Activated naive CD8-positive, alpha-beta T cell treated with anti-CD3 and anti-CD28 coated beads, Interleukin-2, amount 50 U/mL, for 24 hours (primary cell): ENCODE measurements at regions not wholly inside any gene's neighbourhood (a gene's known extent, or its start where the extent isn't known, plus 50 kb on each side); places are given as distances from the start of the nearest gene placed in this dataset.

Experiments used
- ATAC-seq: fragments of 150-1000 bp; cut with Tn5 transposase; one replicate; pipeline ENCODE4 v1.10.0; 2021
- DNase-seq: peaks from one replicate; pipeline ENCODE4 v3.0.0; 2021
- H3K27ac Mint-ChIP-seq: one replicate; pipeline ENCODE4 v1.8.0; 2021; ENCODE audit warnings: mild to moderate bottlenecking, mixed read lengths
- H3K27me3 Mint-ChIP-seq: one replicate; pipeline ENCODE4 v1.8.0; 2021; ENCODE audit warnings: mixed read lengths
- H3K36me3 Mint-ChIP-seq: one replicate; pipeline ENCODE4 v1.8.0; 2021; ENCODE audit warnings: low read depth, mixed read lengths
- H3K4me1 Mint-ChIP-seq: one replicate; pipeline ENCODE4 v1.8.0; 2021; ENCODE audit warnings: mixed read lengths
- H3K4me3 Mint-ChIP-seq: one replicate; pipeline ENCODE4 v1.8.0; 2021; ENCODE audit warnings: mild to moderate bottlenecking, moderate library complexity, mixed read lengths
- H3K9me3 Mint-ChIP-seq: one replicate; pipeline ENCODE4 v1.8.0; 2021; ENCODE audit warnings: mixed read lengths

- Mint-ChIP-seq H3K4me3 (no peak overlapping the region), H3K36me3 (no peaks in the 10 kb centered on the region)
These were observed 494.4 kb downstream of the TMA16 start for GRCh38 chr4:163988865-163989264.

GRCh38 chr4:163991298-163991865 is 496.9 kb downstream of the TMA16 start:
- ATAC-seq, result no peak
- Mint-ChIP-seq H3K9me3 (no peaks in the 10 kb centered on the region), H3K36me3 (no peaks in the 10 kb centered on the region), H3K4me3 (no peak overlapping the region), H3K27ac (no peak overlapping the region), H3K4me1 (no peaks in the 10 kb centered on the region), H3K27me3 (peaks cover 2% of the 10 kb centered on the region)
- DNase-seq, result no peak

More at GRCh38 chr4:163988865-163989264, 494.4 kb downstream of the TMA16 start:
- ATAC-seq (no peak), DNase-seq (no peak)
- H3K4me1 Mint-ChIP-seq, result no peaks in the 10 kb centered on the region
- H3K27me3 Mint-ChIP-seq, result peaks cover 2% of the 10 kb centered on the region
- H3K27ac Mint-ChIP-seq, result no peak overlapping the region
- no peaks in the 10 kb centered on the region for H3K9me3 Mint-ChIP-seq

- ATAC-seq, result no peak
- Mint-ChIP-seq H3K27ac (no peak overlapping the region), H3K9me3 (peaks cover 22% of the 10 kb centered on the region), H3K27me3 (no peaks in the 10 kb centered on the region), H3K4me3 (no peak overlapping the region), H3K36me3 (no peaks in the 10 kb centered on the region), H3K4me1 (no peaks in the 10 kb centered on the region)
- DNase-seq, result no peak
These were observed 514.9 kb downstream of the TMA16 start for GRCh38 chr4:164009435-164009834.

GRCh38 chr4:164011791-164012190 is 517.3 kb downstream of the TMA16 start:
- no peak for ATAC-seq
- DNase-seq, result no peak
- no peaks in the 10 kb centered on the region for H3K4me1 Mint-ChIP-seq
- peaks cover 13% of the 10 kb centered on the region for H3K9me3 Mint-ChIP-seq
- no peaks in the 10 kb centered on the region for H3K27me3 Mint-ChIP-seq
- H3K27ac Mint-ChIP-seq, result no peak overlapping the region
- H3K36me3 Mint-ChIP-seq, result no peaks in the 10 kb centered on the region
- no peak overlapping the region for H3K4me3 Mint-ChIP-seq

GRCh38 chr4:164012396-164013027 is 518.0 kb downstream of the TMA16 start:
- H3K4me1 Mint-ChIP-seq, result no peaks in the 10 kb centered on the region
- no peaks in the 10 kb centered on the region for H3K36me3 Mint-ChIP-seq
- DNase-seq (peak; percentile 8), ATAC-seq (peak; percentile 28)
- no peak overlapping the region for H3K4me3 Mint-ChIP-seq
- peaks cover 10% of the 10 kb centered on the region for H3K9me3 Mint-ChIP-seq
- H3K27ac Mint-ChIP-seq, result no peak overlapping the region
- no peaks in the 10 kb centered on the region for H3K27me3 Mint-ChIP-seq

- Mint-ChIP-seq H3K4me1 (no peaks in the 10 kb centered on the region), H3K27me3 (no peaks in the 10 kb centered on the region), H3K36me3 (no peaks in the 10 kb centered on the region), H3K27ac (no peak overlapping the region), H3K4me3 (no peak overlapping the region), H3K9me3 (peaks cover 18% of the 10 kb centered on the region)
- DNase-seq (no peak), ATAC-seq (no peak)
These were observed 527.5 kb downstream of the TMA16 start for GRCh38 chr4:164021947-164022346.

GRCh38 chr4:164023214-164023613 is 528.7 kb downstream of the TMA16 start:
- no peaks in the 10 kb centered on the region for H3K36me3 Mint-ChIP-seq
- H3K4me3 Mint-ChIP-seq, result no peak overlapping the region
- peaks cover 18% of the 10 kb centered on the region for H3K9me3 Mint-ChIP-seq
- DNase-seq, result no peak
- no peak overlapping the region for H3K27ac Mint-ChIP-seq
- no peaks in the 10 kb centered on the region for H3K27me3 Mint-ChIP-seq
- no peaks in the 10 kb centered on the region for H3K4me1 Mint-ChIP-seq
- ATAC-seq, result no peak

GRCh38 chr4:164027805-164028204 is 533.3 kb downstream of the TMA16 start:
- no peaks in the 10 kb centered on the region for H3K4me1 Mint-ChIP-seq
- no peak overlapping the region for H3K4me3 Mint-ChIP-seq
- peaks cover 18% of the 10 kb centered on the region for H3K9me3 Mint-ChIP-seq
- DNase-seq (no peak), ATAC-seq (no peak)
- H3K27me3 Mint-ChIP-seq, result no peaks in the 10 kb centered on the region
- H3K27ac Mint-ChIP-seq, result no peak overlapping the region
- no peaks in the 10 kb centered on the region for H3K36me3 Mint-ChIP-seq

- H3K4me1 Mint-ChIP-seq, result no peaks in the 10 kb centered on the region
- no peak for ATAC-seq
- H3K9me3 Mint-ChIP-seq, result peaks cover 16% of the 10 kb centered on the region
These were observed 545.0 kb downstream of the TMA16 start for GRCh38 chr4:164039482-164039881.

GRCh38 chr4:164056426-164057142 is 562.1 kb downstream of the TMA16 start:
- Mint-ChIP-seq H3K4me1 (no peaks in the 10 kb centered on the region), H3K36me3 (no peaks in the 10 kb centered on the region), H3K9me3 (no peaks in the 10 kb centered on the region), H3K27me3 (no peaks in the 10 kb centered on the region), H3K27ac (no peak overlapping the region), H3K4me3 (no peak overlapping the region)
- DNase-seq (no peak), ATAC-seq (no peak)

More at GRCh38 chr4:164039482-164039881, 545.0 kb downstream of the TMA16 start:
- Mint-ChIP-seq H3K27me3 (no peaks in the 10 kb centered on the region), H3K4me3 (no peak overlapping the region), H3K36me3 (no peaks in the 10 kb centered on the region), H3K27ac (no peak overlapping the region)
- no peak for DNase-seq

GRCh38 chr4:164058776-164059445 is 564.4 kb downstream of the TMA16 start:
- no peak overlapping the region for H3K4me3 Mint-ChIP-seq
- H3K27ac Mint-ChIP-seq, result no peak overlapping the region
- ATAC-seq, result no peak
- H3K36me3 Mint-ChIP-seq, result no peaks in the 10 kb centered on the region
- H3K9me3 Mint-ChIP-seq, result no peaks in the 10 kb centered on the region
- no peaks in the 10 kb centered on the region for H3K4me1 Mint-ChIP-seq
- no peak for DNase-seq
- H3K27me3 Mint-ChIP-seq, result no peaks in the 10 kb centered on the region

GRCh38 chr4:164060456-164060855 is 566.0 kb downstream of the TMA16 start:
- no peak overlapping the region for H3K4me3 Mint-ChIP-seq
- H3K27ac Mint-ChIP-seq, result no peak overlapping the region
- no peaks in the 10 kb centered on the region for H3K27me3 Mint-ChIP-seq
- DNase-seq, result no peak
- H3K9me3 Mint-ChIP-seq, result no peaks in the 10 kb centered on the region
- H3K4me1 Mint-ChIP-seq, result no peaks in the 10 kb centered on the region
- H3K36me3 Mint-ChIP-seq, result no peaks in the 10 kb centered on the region
- ATAC-seq, result no peak

GRCh38 chr4:164068392-164068791 is 573.9 kb downstream of the TMA16 start:
- DNase-seq (no peak), ATAC-seq (no peak)
- Mint-ChIP-seq H3K36me3 (peaks cover 1% of the 10 kb centered on the region), H3K27me3 (no peaks in the 10 kb centered on the region), H3K9me3 (peaks cover 19% of the 10 kb centered on the region), H3K4me1 (no peaks in the 10 kb centered on the region), H3K4me3 (no peak overlapping the region), H3K27ac (no peak overlapping the region)

- H3K27me3 Mint-ChIP-seq, result no peaks in the 10 kb centered on the region
- no peak overlapping the region for H3K4me3 Mint-ChIP-seq
- H3K36me3 Mint-ChIP-seq, result peaks cover 1% of the 10 kb centered on the region
- no peak overlapping the region for H3K27ac Mint-ChIP-seq
- no peaks in the 10 kb centered on the region for H3K4me1 Mint-ChIP-seq
- no peak for DNase-seq
- peaks cover 19% of the 10 kb centered on the region for H3K9me3 Mint-ChIP-seq
- no peak for ATAC-seq
These were observed 576.1 kb downstream of the TMA16 start for GRCh38 chr4:164070625-164071024.

GRCh38 chr4:164081371-164081770 is 586.9 kb downstream of the TMA16 start:
- H3K9me3 Mint-ChIP-seq, result peaks cover 3% of the 10 kb centered on the region
- ATAC-seq (no peak), DNase-seq (no peak)
- no peak overlapping the region for H3K4me3 Mint-ChIP-seq
- H3K27me3 Mint-ChIP-seq, result no peaks in the 10 kb centered on the region
- H3K27ac Mint-ChIP-seq, result no peak overlapping the region
- H3K36me3 Mint-ChIP-seq, result no peaks in the 10 kb centered on the region
- H3K4me1 Mint-ChIP-seq, result no peaks in the 10 kb centered on the region
